Activated CD8-positive, alpha-beta T cell treated with anti-CD3 and anti-CD28 coated beads, Interleukin-2, amount 10 ng/mL, durations not matched to agents 7 days and 5 days (primary cell): ENCODE measurements at regions not wholly inside any gene's neighbourhood (a gene's known extent, or its start where the extent isn't known, plus 50 kb on each side); places are given as distances from the start of the nearest gene placed in this dataset.

Source experiments
- ATAC-seq: fragments of 150-1000 bp; cut with Tn5 transposase; one replicate; pipeline ENCODE4 v1.10.0; 2021; ENCODE audit warnings: moderate library complexity
- CTCF ChIA-PET: fragments of 350-600 bp; sonication (Branson Sonifier 250); formaldehyde crosslinking; loops from one replicate; lab custom pipeline; 2021; ENCODE audit warnings: antibody characterized with exemption; lab: Charles Lee
- POLR2A ChIA-PET: fragments of 350-600 bp; sonication (Branson Sonifier 250); formaldehyde crosslinking; loops from one replicate; lab custom pipeline; 2021; ENCODE audit warnings: antibody characterized with exemption; lab: Charles Lee
- DNase-seq: peaks from one replicate; pipeline ENCODE4 v3.0.0-alpha.2; 2020
- H3K27ac Mint-ChIP-seq: one replicate; pipeline ENCODE4 v1.8.0; 2021; ENCODE audit warnings: mild to moderate bottlenecking, mixed read lengths
- H3K27me3 Mint-ChIP-seq: one replicate; pipeline ENCODE4 v1.8.0; 2021; ENCODE audit warnings: low read depth, mixed read lengths
- H3K36me3 Mint-ChIP-seq: one replicate; pipeline ENCODE4 v1.8.0; 2021; ENCODE audit warnings: low read depth, mixed read lengths
- H3K4me1 Mint-ChIP-seq: one replicate; pipeline ENCODE4 v1.8.0; 2021; ENCODE audit warnings: low read depth, mixed read lengths
- H3K4me3 Mint-ChIP-seq: one replicate; pipeline ENCODE4 v1.8.0; 2021; ENCODE audit warnings: mild to moderate bottlenecking, mixed read lengths
- H3K9me3 Mint-ChIP-seq: one replicate; pipeline ENCODE4 v1.8.0; 2022; ENCODE audit warnings: mixed read lengths; ENCODE audit not compliant: insufficient read depth

- no peaks in the 10 kb centered on the region for H3K36me3 Mint-ChIP-seq
- ATAC-seq: no peak
- no peak overlapping the region for H3K4me3 Mint-ChIP-seq
- CTCF ChIA-PET: no interaction called here
- POLR2A ChIA-PET: no interaction called here
- H3K27ac Mint-ChIP-seq: no peak overlapping the region
- DNase-seq: no peak
- H3K27me3 Mint-ChIP-seq: no peaks in the 10 kb centered on the region
- no peaks in the 10 kb centered on the region for H3K4me1 Mint-ChIP-seq
- H3K9me3 Mint-ChIP-seq: no peaks in the 10 kb centered on the region
Measured at GRCh38 chr12:127191129-127191528, 1075.8 kb upstream of the TMEM132C start.

GRCh38 chr12:127192391-127192790 lies 1074.6 kb upstream of the TMEM132C start:
- DNase-seq (no peak), ATAC-seq (no peak)
- H3K9me3 Mint-ChIP-seq: no peaks in the 10 kb centered on the region
- CTCF ChIA-PET: no interaction called here
- H3K27ac Mint-ChIP-seq: no peak overlapping the region
- H3K36me3 Mint-ChIP-seq: no peaks in the 10 kb centered on the region
- H3K4me3 Mint-ChIP-seq: no peak overlapping the region
- POLR2A ChIA-PET: no interaction called here
- H3K4me1 Mint-ChIP-seq: no peaks in the 10 kb centered on the region
- no peaks in the 10 kb centered on the region for H3K27me3 Mint-ChIP-seq

GRCh38 chr12:127193341-127193740 lies 1073.6 kb upstream of the TMEM132C start:
- ATAC-seq (no peak), DNase-seq (no peak)
- no peaks in the 10 kb centered on the region for H3K36me3 Mint-ChIP-seq
- ChIA-PET CTCF (no interaction called here), POLR2A (no interaction called here)
- no peaks in the 10 kb centered on the region for H3K4me1 Mint-ChIP-seq
- H3K9me3 Mint-ChIP-seq: no peaks in the 10 kb centered on the region
- no peaks in the 10 kb centered on the region for H3K27me3 Mint-ChIP-seq
- H3K4me3 Mint-ChIP-seq: no peak overlapping the region
- no peak overlapping the region for H3K27ac Mint-ChIP-seq

GRCh38 chr12:127194176-127194575 lies 1072.8 kb upstream of the TMEM132C start:
- Mint-ChIP-seq H3K27me3 (no peaks in the 10 kb centered on the region), H3K9me3 (no peaks in the 10 kb centered on the region), H3K4me3 (no peak overlapping the region), H3K27ac (no peak overlapping the region), H3K4me1 (no peaks in the 10 kb centered on the region), H3K36me3 (no peaks in the 10 kb centered on the region)
- ChIA-PET CTCF (no interaction called here), POLR2A (no interaction called here)
- DNase-seq (no peak), ATAC-seq (no peak)

GRCh38 chr12:127205781-127206555 lies 1061.0 kb upstream of the TMEM132C start:
- no peak for ATAC-seq
- Mint-ChIP-seq H3K4me1 (no peaks in the 10 kb centered on the region), H3K36me3 (no peaks in the 10 kb centered on the region), H3K27me3 (no peaks in the 10 kb centered on the region), H3K4me3 (no peak overlapping the region), H3K9me3 (no peaks in the 10 kb centered on the region), H3K27ac (no peak overlapping the region)
- no peak for DNase-seq
- ChIA-PET CTCF (no interaction called here), POLR2A (no interaction called here)

- H3K36me3 Mint-ChIP-seq: no peaks in the 10 kb centered on the region
- no peaks in the 10 kb centered on the region for H3K27me3 Mint-ChIP-seq
- ATAC-seq (no peak), DNase-seq (no peak)
- CTCF ChIA-PET: no interaction called here
- no peaks in the 10 kb centered on the region for H3K4me1 Mint-ChIP-seq
- POLR2A ChIA-PET: no interaction called here
- H3K9me3 Mint-ChIP-seq: no peaks in the 10 kb centered on the region
- no peak overlapping the region for H3K4me3 Mint-ChIP-seq
- no peak overlapping the region for H3K27ac Mint-ChIP-seq
Measured at GRCh38 chr12:127209318-127209717, 1057.7 kb upstream of the TMEM132C start.

- Mint-ChIP-seq H3K4me3 (no peak overlapping the region), H3K27ac (no peak overlapping the region), H3K4me1 (no peaks in the 10 kb centered on the region), H3K27me3 (no peaks in the 10 kb centered on the region), H3K36me3 (no peaks in the 10 kb centered on the region), H3K9me3 (no peaks in the 10 kb centered on the region)
- no peak for DNase-seq
- no peak for ATAC-seq
- POLR2A ChIA-PET: no interaction called here
- CTCF ChIA-PET: no interaction called here
Measured at GRCh38 chr12:127214186-127214585, 1052.8 kb upstream of the TMEM132C start.

GRCh38 chr12:127223011-127223410 lies 1044.0 kb upstream of the TMEM132C start:
- H3K4me3 Mint-ChIP-seq: no peak overlapping the region
- ATAC-seq (no peak), DNase-seq (no peak)
- ChIA-PET POLR2A (no interaction called here), CTCF (no interaction called here)
- no peak overlapping the region for H3K27ac Mint-ChIP-seq
- H3K4me1 Mint-ChIP-seq: no peaks in the 10 kb centered on the region
- H3K9me3 Mint-ChIP-seq: no peaks in the 10 kb centered on the region
- no peaks in the 10 kb centered on the region for H3K27me3 Mint-ChIP-seq
- no peaks in the 10 kb centered on the region for H3K36me3 Mint-ChIP-seq

- Mint-ChIP-seq H3K4me3 (no peak overlapping the region), H3K27me3 (no peaks in the 10 kb centered on the region), H3K36me3 (no peaks in the 10 kb centered on the region), H3K4me1 (no peaks in the 10 kb centered on the region), H3K27ac (no peak overlapping the region), H3K9me3 (no peaks in the 10 kb centered on the region)
- ATAC-seq: no peak
- ChIA-PET POLR2A (no interaction called here), CTCF (interaction anchor here (1.4 kb wide), 1 partner anchor 454 kb away, joined by 4 read pairs; no protein-coding TSS in a partner anchor)
- DNase-seq: no peak
Measured at GRCh38 chr12:127223731-127224130, 1043.2 kb upstream of the TMEM132C start.

GRCh38 chr12:127230843-127231260 lies 1036.1 kb upstream of the TMEM132C start:
- H3K27me3 Mint-ChIP-seq: no peaks in the 10 kb centered on the region
- H3K4me3 Mint-ChIP-seq: no peak overlapping the region
- CTCF ChIA-PET: no interaction called here
- H3K4me1 Mint-ChIP-seq: no peaks in the 10 kb centered on the region
- POLR2A ChIA-PET: no interaction called here
- no peak for DNase-seq
- H3K36me3 Mint-ChIP-seq: no peaks in the 10 kb centered on the region
- ATAC-seq: no peak
- no peaks in the 10 kb centered on the region for H3K9me3 Mint-ChIP-seq
- no peak overlapping the region for H3K27ac Mint-ChIP-seq

- CTCF ChIA-PET: no interaction called here
- no peak for DNase-seq
- Mint-ChIP-seq H3K4me3 (no peak overlapping the region), H3K27ac (no peak overlapping the region), H3K36me3 (no peaks in the 10 kb centered on the region), H3K4me1 (no peaks in the 10 kb centered on the region), H3K27me3 (no peaks in the 10 kb centered on the region), H3K9me3 (no peaks in the 10 kb centered on the region)
- POLR2A ChIA-PET: no interaction called here
- ATAC-seq: no peak
Measured at GRCh38 chr12:127231371-127231770, 1035.6 kb upstream of the TMEM132C start.

- Mint-ChIP-seq H3K27me3 (no peaks in the 10 kb centered on the region), H3K4me1 (no peaks in the 10 kb centered on the region), H3K9me3 (no peaks in the 10 kb centered on the region), H3K27ac (no peak overlapping the region), H3K4me3 (no peak overlapping the region), H3K36me3 (no peaks in the 10 kb centered on the region)
- CTCF ChIA-PET: no interaction called here
- POLR2A ChIA-PET: no interaction called here
- ATAC-seq: no peak
- no peak for DNase-seq
Measured at GRCh38 chr12:127233016-127233415, 1034.0 kb upstream of the TMEM132C start.

- H3K9me3 Mint-ChIP-seq: no peaks in the 10 kb centered on the region
- H3K27ac Mint-ChIP-seq: no peak overlapping the region
- no peaks in the 10 kb centered on the region for H3K4me1 Mint-ChIP-seq
- no peak for DNase-seq
- H3K36me3 Mint-ChIP-seq: no peaks in the 10 kb centered on the region
- POLR2A ChIA-PET: no interaction called here
- no peaks in the 10 kb centered on the region for H3K27me3 Mint-ChIP-seq
- no peak for ATAC-seq
- CTCF ChIA-PET: no interaction called here
- no peak overlapping the region for H3K4me3 Mint-ChIP-seq
Measured at GRCh38 chr12:127235761-127236160, 1031.2 kb upstream of the TMEM132C start.
